A549 (cell line): ENCODE measurements at regions not wholly inside any gene's neighbourhood (a gene's known extent, or its start where the extent isn't known, plus 50 kb on each side); places are given as distances from the start of the nearest gene placed in this dataset.

Source experiments
- ATAC-seq, 2 experiments: fragments of 200-7000 bp in 1 of 2; fragments of >200 bp in 1 of 2; cut with Nextera tagmentation in 1 of 2; cut with Tn5 transposase in 1 of 2; 3 replicates each; pipeline versions ENCODE4 v1.8.0 to v1.9.1; 2018 to 2020; ENCODE audit warnings: mild to moderate bottlenecking in 1 of 2, moderate library complexity in 1 of 2
- CTCF ChIA-PET: fragments of 300-600 bp; sonication (Branson Sonifier 250); formaldehyde crosslinking; extraction: SDS; loops from one replicate; lab custom pipeline; 2021; ENCODE audit warnings: antibody characterized with exemption, inconsistent platforms; lab: Yijun Ruan, JAX
- POLR2A ChIA-PET: fragments of 350-600 bp; formaldehyde crosslinking; extraction: SDS; loops from one replicate; lab custom pipeline; 2021; ENCODE audit warnings: antibody characterized with exemption, inconsistent platforms; lab: Yijun Ruan, JAX
- DNase-seq, 2 experiments: peaks; one replicate each; pipeline versions ENCODE4 v3.0.0 to v3.0.0-alpha.2; 2011 to 2016; ENCODE audit warnings: low read depth in 1 of 2, low spot score in 1 of 2
- FAIRE-seq: peaks from 2 replicates; lab custom pipeline; 2011; peaks lifted over from hg19 to GRCh38; lab: Jason Lieb, UNC
- H3K27ac ChIP-seq, 2 experiments: fragments of >200 bp; sonication (Bioruptor Twin); formaldehyde crosslinking; 3 replicates each; pipeline ENCODE4 v1.5.1; 2016 to 2017
- H3K4me1 ChIP-seq: fragments of >200 bp; sonication (Bioruptor Twin); formaldehyde crosslinking; 3 replicates; pipeline ENCODE4 v1.6.1; 2016
- H3K4me2 ChIP-seq: fragments of >200 bp; sonication (Bioruptor Twin); formaldehyde crosslinking; 3 replicates; pipeline ENCODE4 v1.6.1; 2016
- H3K4me3 ChIP-seq: fragments of >200 bp; sonication (Bioruptor Twin); formaldehyde crosslinking; 3 replicates; pipeline ENCODE4 v1.5.1; 2016
- H3K9me3 ChIP-seq: fragments of >200 bp; sonication (Bioruptor Twin); formaldehyde crosslinking; 3 replicates; pipeline ENCODE4 v1.6.1; 2016
- CBX2 ChIP-seq: fragments of 200-600 bp; sonication (generic); IDR thresholded peaks from 2 replicates; pipeline ENCODE4 v1.6.1; 2016; ENCODE audit warnings: low read depth, mild to moderate bottlenecking, borderline replicate concordance
- CHD2 ChIP-seq: fragments of 150-350 bp; IDR thresholded peaks from 2 replicates; pipeline ENCODE4 v1.6.1; 2014; ENCODE audit warnings: low read length; ENCODE audit not compliant: partially characterized antibody
- EHF ChIP-seq: fragments of 250-450 bp; sonication (Bioruptor Pico); IDR thresholded peaks from 2 replicates; pipeline ENCODE4 v1.5.0; 2020; ENCODE audit warnings: mild to moderate bottlenecking
- EHMT2 ChIP-seq: fragments of 200-600 bp; sonication (generic); IDR thresholded peaks from 2 replicates; pipeline ENCODE4 v1.6.1; 2016; ENCODE audit warnings: antibody characterized with exemption, low read depth, mild to moderate bottlenecking, moderate library complexity
- EP300 ChIP-seq, 2 experiments: fragments of >200 bp; sonication (Bioruptor Twin); formaldehyde crosslinking; IDR thresholded peaks; 2 replicates in 1 of 2; 3 replicates in 1 of 2; pipeline ENCODE4 v1.6.1; 2016 to 2017
- GATA3 ChIP-seq: IDR thresholded peaks from 2 replicates; pipeline ENCODE4 v1.6.1; 2012; ENCODE audit warnings: borderline replicate concordance
- JUNB ChIP-seq: fragments of >200 bp; sonication (Bioruptor Twin); formaldehyde crosslinking; IDR thresholded peaks from 2 replicates; pipeline ENCODE4 v1.6.1; 2016
- KDM1A ChIP-seq: fragments of 200-600 bp; sonication (generic); IDR thresholded peaks from 2 replicates; pipeline ENCODE4 v1.6.1; 2016; ENCODE audit warnings: low read depth, mild to moderate bottlenecking
- KDM5A ChIP-seq: fragments of 200-600 bp; sonication (generic); IDR thresholded peaks from 2 replicates; pipeline ENCODE4 v1.6.1; 2016; ENCODE audit warnings: antibody characterized with exemption, mild to moderate bottlenecking
- MAZ ChIP-seq: fragments of 150-350 bp; IDR thresholded peaks from 2 replicates; pipeline ENCODE4 v1.6.1; 2014; ENCODE audit warnings: antibody characterized with exemption, low read depth, low read length, borderline replicate concordance
- NFE2L2 ChIP-seq: fragments of 150-350 bp; conservative IDR thresholded peaks from 2 replicates; pipeline ENCODE4 v1.6.1; 2014; ENCODE audit warnings: low read length
- NPAS2 ChIP-seq: fragments of 250-450 bp; sonication (Bioruptor Pico); IDR thresholded peaks from 2 replicates; pipeline ENCODE4 v1.8.0; 2022; ENCODE audit warnings: mild to moderate bottlenecking, moderate library complexity, borderline replicate concordance
- PHF8 ChIP-seq: fragments of 200-600 bp; sonication (generic); IDR thresholded peaks from 2 replicates; pipeline ENCODE4 v1.6.1; 2016; ENCODE audit warnings: low read depth, mild to moderate bottlenecking, antibody characterized with exemption, moderate library complexity, borderline replicate concordance
- POLR2AphosphoS2 ChIP-seq: conservative IDR thresholded peaks from 2 replicates; pipeline ENCODE4 v1.6.1; 2012; ENCODE audit warnings: low read length, improper control_type of control experiment, inconsistent platforms
- RARB ChIP-seq: fragments of 250-450 bp; sonication (Bioruptor Pico); IDR thresholded peaks from 2 replicates; pipeline ENCODE4 v1.8.0; 2021; ENCODE audit warnings: mild to moderate bottlenecking, moderate library complexity
- RNF2 ChIP-seq: fragments of 200-600 bp; sonication (generic); IDR thresholded peaks from 2 replicates; pipeline ENCODE4 v1.6.1; 2016; ENCODE audit warnings: low read depth, mild to moderate bottlenecking, antibody characterized with exemption, moderate library complexity, borderline replicate concordance
- SREBF2 ChIP-seq: fragments of 450-650 bp; IDR thresholded peaks from 2 replicates; pipeline ENCODE4 v1.6.1; 2014; ENCODE audit warnings: mild to moderate bottlenecking, moderate library complexity
- TFCP2L1 ChIP-seq: fragments of 250-450 bp; sonication (Bioruptor Pico); IDR thresholded peaks from 2 replicates; pipeline ENCODE4 v1.5.0; 2021; ENCODE audit warnings: mild to moderate bottlenecking
- TP53 ChIP-seq: fragments of 250-450 bp; sonication (Bioruptor Pico); IDR thresholded peaks from 2 replicates; pipeline ENCODE4 v1.5.0; 2021; ENCODE audit warnings: mild to moderate bottlenecking, moderate library complexity
- ZC3H11A ChIP-seq: fragments of 450-650 bp; IDR thresholded peaks from 2 replicates; pipeline ENCODE4 v1.6.1; 2014; ENCODE audit warnings: antibody characterized with exemption, mild to moderate bottlenecking
- WGBS: methylation state at CpG from one replicate; pipeline ENCODE4 v1.1.6; 2017; ENCODE audit errors: missing lambda C conversion rate; 5-methylcytosine and 5-hydroxymethylcytosine counted together
- TF ChIP-seq, protein P1 (sequence below): fragments of 450-650 bp; IDR thresholded peaks from 2 replicates; pipeline ENCODE4 v1.6.1; 2014; ENCODE audit warnings: antibody characterized with exemption
- TF ChIP-seq, protein P2 (sequence below): fragments of >200 bp; sonication (Bioruptor Twin); formaldehyde crosslinking; IDR thresholded peaks from 2 replicates; pipeline ENCODE4 v1.6.1; 2016
- TF ChIP-seq, protein P3 (sequence below): IDR thresholded peaks from 2 replicates; pipeline ENCODE4 v1.6.1; 2012; ENCODE audit warnings: low read depth, borderline replicate concordance
- TF ChIP-seq, protein P4 (sequence below): fragments of 250-450 bp; sonication (Bioruptor Pico); IDR thresholded peaks from 2 replicates; pipeline ENCODE4 v1.5.0; 2021; ENCODE audit warnings: mild to moderate bottlenecking, moderate library complexity, borderline replicate concordance
- TF ChIP-seq, protein P5 (sequence below): fragments of >200 bp; sonication (Bioruptor Twin); formaldehyde crosslinking; IDR thresholded peaks from 3 replicates; pipeline ENCODE4 v1.6.1; 2016
- TF ChIP-seq, protein P6 (sequence below): IDR thresholded peaks from 2 replicates; pipeline ENCODE4 v1.6.1; 2012
- TF ChIP-seq, protein P7 (sequence below): IDR thresholded peaks from 2 replicates; pipeline ENCODE4 v1.6.1; 2012

DNA sequence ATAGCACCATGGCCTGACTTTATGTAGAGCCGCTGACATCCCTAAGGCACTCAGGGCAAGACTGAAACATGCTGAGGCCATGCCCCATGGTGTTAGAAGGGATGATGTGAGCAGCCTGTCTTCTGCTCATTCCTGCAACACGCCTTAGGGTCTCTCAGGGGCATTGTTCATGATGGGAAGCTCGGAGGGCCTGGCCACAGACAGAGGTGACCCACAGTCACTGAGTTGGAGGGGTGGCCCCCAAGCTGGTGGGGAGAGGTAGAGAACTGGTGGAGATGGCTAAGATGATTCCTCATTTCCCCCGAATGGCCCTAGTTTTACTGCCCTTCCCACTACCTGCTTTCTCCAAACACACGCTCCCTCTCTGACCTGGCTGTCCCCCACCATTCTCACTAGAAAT lies 135.2 kb downstream of the BARX1 start:
- no peak for TF ChIP-seq JUNB
- TF ChIP-seq, protein P1, sequence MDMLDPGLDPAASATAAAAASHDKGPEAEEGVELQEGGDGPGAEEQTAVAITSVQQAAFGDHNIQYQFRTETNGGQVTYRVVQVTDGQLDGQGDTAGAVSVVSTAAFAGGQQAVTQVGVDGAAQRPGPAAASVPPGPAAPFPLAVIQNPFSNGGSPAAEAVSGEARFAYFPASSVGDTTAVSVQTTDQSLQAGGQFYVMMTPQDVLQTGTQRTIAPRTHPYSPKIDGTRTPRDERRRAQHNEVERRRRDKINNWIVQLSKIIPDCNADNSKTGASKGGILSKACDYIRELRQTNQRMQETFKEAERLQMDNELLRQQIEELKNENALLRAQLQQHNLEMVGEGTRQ: no peak
- H3K4me2 ChIP-seq: no peak overlapping the region
- no peak overlapping the region for H3K27ac ChIP-seq
- peaks cover 9% of the 10 kb centered on the region; the same call in 1 of the 3 replicates for H3K9me3 ChIP-seq
- CTCF ChIA-PET: interaction anchor here (0.8 to 2.1 kb wide), 4 partner anchors 8 to 144 kb away, joined by 3 to 9 read pairs (median 3); no protein-coding TSS in a partner anchor
- 41% methylated on average over 5 of the region's 5 CpGs for WGBS
- POLR2A ChIA-PET: interaction anchor here (1.1 kb wide), 1 partner anchor 13 kb away, joined by 3 read pairs; no protein-coding TSS in a partner anchor
- no peak overlapping the region for H3K4me3 ChIP-seq
- FAIRE-seq (no peak), DNase-seq (no peak), ATAC-seq (no peak)
- no peaks in the 10 kb centered on the region for H3K4me1 ChIP-seq

DNA sequence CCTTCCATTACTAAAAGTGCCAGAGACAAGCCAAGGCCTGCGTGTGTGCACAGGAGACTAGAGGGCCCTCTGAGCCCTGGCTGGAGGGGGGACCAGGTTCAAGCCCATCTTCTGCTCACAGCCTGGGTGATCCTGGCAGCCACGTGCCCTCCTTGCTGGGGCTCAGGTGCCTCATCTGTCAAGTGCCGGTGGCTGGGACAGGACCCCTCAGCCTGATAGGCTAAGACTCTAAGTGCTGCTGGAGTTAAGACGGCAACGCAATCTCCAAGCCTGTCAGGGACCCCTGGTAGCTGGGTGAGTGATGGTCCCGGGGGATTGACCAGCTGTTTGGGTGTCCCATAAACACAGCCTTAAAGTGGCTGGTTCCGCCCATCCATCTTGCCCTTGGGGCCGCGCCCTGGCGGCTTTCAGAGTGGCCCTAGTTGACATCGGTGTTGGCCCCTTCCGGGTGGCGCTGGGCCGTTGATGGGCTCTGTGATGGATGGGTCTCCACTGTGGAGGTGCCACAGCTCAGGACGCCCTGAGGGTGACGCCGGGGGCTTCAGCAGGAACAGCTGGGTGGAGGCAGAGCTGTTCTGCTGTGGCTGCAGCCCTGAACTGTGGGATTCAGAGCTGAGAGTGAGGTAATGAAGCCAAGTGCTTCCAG lies 136.2 kb downstream of the BARX1 start:
- ChIA-PET POLR2A (no interaction called here), CTCF (interaction anchor here (2.1 kb wide), 1 partner anchor 9 kb away, joined by 9 read pairs; no protein-coding TSS in a partner anchor)
- H3K4me1 ChIP-seq: no peaks in the 10 kb centered on the region
- TF ChIP-seq, protein P2, sequence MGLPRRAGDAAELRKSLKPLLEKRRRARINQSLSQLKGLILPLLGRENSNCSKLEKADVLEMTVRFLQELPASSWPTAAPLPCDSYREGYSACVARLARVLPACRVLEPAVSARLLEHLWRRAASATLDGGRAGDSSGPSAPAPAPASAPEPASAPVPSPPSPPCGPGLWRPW: no peak
- TF ChIP-seq EHF (CRISPR knock-in tag) (no peak), KDM5A (no peak), EHMT2 (no peak), CHD2 (no peak), TP53 (CRISPR knock-in tag) (no peak), MAZ (no peak), KDM1A (no peak), NPAS2 (CRISPR knock-in tag) (no peak), TFCP2L1 (CRISPR knock-in tag) (no peak), CBX2 (no peak), SREBF2 (no peak), JUNB (no peak), POLR2AphosphoS2 (no peak), GATA3 (no peak)
- TF ChIP-seq, protein P3, sequence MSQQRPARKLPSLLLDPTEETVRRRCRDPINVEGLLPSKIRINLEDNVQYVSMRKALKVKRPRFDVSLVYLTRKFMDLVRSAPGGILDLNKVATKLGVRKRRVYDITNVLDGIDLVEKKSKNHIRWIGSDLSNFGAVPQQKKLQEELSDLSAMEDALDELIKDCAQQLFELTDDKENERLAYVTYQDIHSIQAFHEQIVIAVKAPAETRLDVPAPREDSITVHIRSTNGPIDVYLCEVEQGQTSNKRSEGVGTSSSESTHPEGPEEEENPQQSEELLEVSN: no peak
- TF ChIP-seq, protein P4, sequence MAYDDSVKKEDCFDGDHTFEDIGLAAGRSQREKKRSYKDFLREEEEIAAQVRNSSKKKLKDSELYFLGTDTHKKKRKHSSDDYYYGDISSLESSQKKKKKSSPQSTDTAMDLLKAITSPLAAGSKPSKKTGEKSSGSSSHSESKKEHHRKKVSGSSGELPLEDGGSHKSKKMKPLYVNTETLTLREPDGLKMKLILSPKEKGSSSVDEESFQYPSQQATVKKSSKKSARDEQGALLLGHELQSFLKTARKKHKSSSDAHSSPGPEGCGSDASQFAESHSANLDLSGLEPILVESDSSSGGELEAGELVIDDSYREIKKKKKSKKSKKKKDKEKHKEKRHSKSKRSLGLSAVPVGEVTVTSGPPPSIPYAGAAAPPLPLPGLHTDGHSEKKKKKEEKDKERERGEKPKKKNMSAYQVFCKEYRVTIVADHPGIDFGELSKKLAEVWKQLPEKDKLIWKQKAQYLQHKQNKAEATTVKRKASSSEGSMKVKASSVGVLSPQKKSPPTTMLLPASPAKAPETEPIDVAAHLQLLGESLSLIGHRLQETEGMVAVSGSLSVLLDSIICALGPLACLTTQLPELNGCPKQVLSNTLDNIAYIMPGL: no peak
- TF ChIP-seq, protein P1: no peak
- H3K27ac ChIP-seq: no peak overlapping the region
- H3K9me3 ChIP-seq: peaks cover 9% of the 10 kb centered on the region; the same call in 1 of the 3 replicates
- DNase-seq (no peak), FAIRE-seq (no peak), ATAC-seq (no peak)
- 63% methylated on average over 1 of the region's 17 CpGs for WGBS
- H3K4me3 ChIP-seq: no peak overlapping the region
- H3K4me2 ChIP-seq: no peak overlapping the region

DNA sequence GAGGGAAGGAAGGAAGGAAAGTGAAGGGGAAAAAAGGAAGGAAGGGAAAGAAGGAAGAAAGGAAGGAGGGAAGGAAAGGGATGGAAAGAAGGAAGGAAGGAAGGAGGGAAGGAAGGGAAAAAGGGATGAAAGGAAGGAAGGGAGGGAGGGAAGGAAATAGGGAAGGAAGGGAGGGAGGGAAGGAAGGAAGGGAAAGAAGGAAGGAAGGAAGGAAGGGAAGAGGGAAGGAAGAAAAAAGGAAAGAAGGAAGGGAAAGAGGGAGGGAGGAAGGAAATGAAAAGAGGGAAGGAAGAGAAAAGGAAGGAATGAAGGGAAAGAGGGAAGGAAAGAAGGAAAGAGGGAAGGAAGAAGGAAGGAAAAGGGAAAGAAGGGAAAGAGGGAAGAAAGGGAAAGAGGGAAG lies 136.9 kb downstream of the BARX1 start:
- ATAC-seq (no peak), DNase-seq (no peak), FAIRE-seq (no peak)
- no peak overlapping the region for H3K4me2 ChIP-seq
- 0 out of 3 replicates have a peak, but pooled peaks cover 6% of the 10 kb centered on the region for H3K9me3 ChIP-seq
- ChIA-PET CTCF (interaction anchor here (0.5 to 2.1 kb wide), 2 partner anchors 9 to 40 kb away, joined by 3 to 9 read pairs; no protein-coding TSS in a partner anchor), POLR2A (no interaction called here)
- no peaks in the 10 kb centered on the region for H3K4me1 ChIP-seq
- no peak overlapping the region for H3K27ac ChIP-seq
- H3K4me3 ChIP-seq: no peak overlapping the region
- no peak for TF ChIP-seq EP300 (IDR thresholded peaks at IDR 0.05)
- TF ChIP-seq EHF (CRISPR knock-in tag): no peak
- no peak for TF ChIP-seq PHF8
- TF ChIP-seq, protein P5, sequence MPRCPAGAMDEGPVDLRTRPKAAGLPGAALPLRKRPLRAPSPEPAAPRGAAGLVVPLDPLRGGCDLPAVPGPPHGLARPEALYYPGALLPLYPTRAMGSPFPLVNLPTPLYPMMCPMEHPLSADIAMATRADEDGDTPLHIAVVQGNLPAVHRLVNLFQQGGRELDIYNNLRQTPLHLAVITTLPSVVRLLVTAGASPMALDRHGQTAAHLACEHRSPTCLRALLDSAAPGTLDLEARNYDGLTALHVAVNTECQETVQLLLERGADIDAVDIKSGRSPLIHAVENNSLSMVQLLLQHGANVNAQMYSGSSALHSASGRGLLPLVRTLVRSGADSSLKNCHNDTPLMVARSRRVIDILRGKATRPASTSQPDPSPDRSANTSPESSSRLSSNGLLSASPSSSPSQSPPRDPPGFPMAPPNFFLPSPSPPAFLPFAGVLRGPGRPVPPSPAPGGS: no peak
- TF ChIP-seq JUNB: no peak
- TF ChIP-seq RARB (CRISPR knock-in tag): no peak
- TF ChIP-seq, protein P6, sequence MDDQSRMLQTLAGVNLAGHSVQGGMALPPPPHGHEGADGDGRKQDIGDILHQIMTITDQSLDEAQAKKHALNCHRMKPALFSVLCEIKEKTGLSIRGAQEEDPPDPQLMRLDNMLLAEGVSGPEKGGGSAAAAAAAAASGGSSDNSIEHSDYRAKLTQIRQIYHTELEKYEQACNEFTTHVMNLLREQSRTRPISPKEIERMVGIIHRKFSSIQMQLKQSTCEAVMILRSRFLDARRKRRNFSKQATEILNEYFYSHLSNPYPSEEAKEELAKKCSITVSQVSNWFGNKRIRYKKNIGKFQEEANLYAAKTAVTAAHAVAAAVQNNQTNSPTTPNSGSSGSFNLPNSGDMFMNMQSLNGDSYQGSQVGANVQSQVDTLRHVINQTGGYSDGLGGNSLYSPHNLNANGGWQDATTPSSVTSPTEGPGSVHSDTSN: no peak
- no peak for TF ChIP-seq NFE2L2
- no peak for TF ChIP-seq RNF2
- TF ChIP-seq, protein P7, sequence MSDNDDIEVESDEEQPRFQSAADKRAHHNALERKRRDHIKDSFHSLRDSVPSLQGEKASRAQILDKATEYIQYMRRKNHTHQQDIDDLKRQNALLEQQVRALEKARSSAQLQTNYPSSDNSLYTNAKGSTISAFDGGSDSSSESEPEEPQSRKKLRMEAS: no peak
- TF ChIP-seq ZC3H11A: no peak
- TF ChIP-seq GATA3: no peak
